HG03571 (cell line): ENCODE measurements at regions not wholly inside any gene's neighbourhood (a gene's known extent, or its start where the extent isn't known, plus 50 kb on each side); places are given as distances from the start of the nearest gene placed in this dataset.
A peak's percentile ranks its signal among the peaks of the same experiment; 100 is the strongest.
"Not testable (repeated sequence)": the region's sequence is repeated elsewhere in the genome, so short reads cannot be mapped to it uniquely, and the experiment has no call there.

Experiments used
- ATAC-seq: cut with Tn5 transposase; IDR thresholded peaks from one replicate; pipeline ENCODE4 v1.9.1; 2021; ENCODE audit not compliant: unreplicated experiment

DNA sequence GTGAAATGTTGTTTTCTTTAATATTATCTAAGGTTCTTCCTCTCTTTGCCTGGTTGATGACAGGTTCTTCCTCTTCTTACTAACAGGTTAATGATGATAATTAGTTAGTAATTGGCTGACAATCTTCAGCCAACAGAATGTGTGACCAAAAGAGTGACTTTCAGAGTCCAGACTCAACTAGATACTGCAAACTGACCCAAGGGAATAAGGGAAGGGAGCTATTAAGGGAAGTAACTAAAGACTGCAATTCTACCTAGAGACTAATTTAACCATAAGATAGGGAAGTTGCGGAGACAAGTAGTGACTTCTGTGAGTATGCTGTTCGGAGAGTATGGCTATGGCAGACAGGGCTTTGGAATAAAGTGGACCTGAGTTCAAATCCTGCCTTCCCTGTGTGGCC, 127.3 kb upstream of the TACR1 start:
- ATAC-seq = no peak

DNA sequence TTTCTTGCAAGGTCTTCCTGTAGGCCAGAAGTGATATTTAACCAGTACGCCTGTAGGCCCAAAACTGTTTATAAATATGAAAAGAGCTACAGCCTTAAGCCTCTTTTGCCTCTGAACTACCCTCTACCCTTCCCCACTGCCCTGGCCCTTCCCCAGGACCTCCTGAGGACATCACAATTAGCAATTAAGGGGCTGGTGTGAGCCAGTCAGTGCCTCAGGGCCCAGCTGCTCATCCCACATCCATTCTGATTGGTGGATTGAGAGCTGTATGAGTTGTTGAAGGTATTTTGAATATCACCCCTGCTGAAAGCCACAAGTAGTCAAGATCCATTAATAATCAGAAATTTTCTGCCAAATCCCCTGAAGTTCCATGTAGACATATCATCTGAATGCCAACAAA, 126.3 kb upstream of the TACR1 start:
- no peak for ATAC-seq

DNA sequence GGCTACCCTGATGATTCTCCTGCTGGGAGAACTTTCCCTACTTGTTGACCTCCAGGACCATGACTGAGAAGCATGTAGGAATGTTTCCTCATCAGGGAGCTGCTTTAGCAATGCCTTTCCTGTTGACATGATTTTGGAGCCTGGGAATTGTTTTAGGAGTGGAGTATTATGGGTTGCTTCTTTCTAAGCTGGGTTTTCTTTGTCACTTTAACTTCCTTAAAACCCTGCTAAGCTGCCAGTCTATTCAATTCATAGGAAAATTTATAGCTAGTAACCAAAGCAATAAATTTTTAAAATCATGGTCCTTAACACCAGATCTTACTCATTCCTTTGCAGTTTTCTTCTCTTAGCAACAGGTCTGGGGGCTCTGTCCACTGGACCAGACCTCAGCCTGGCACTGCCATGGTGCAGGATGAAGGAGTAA, 125.6 kb upstream of the TACR1 start:
- ATAC-seq = no peak

DNA sequence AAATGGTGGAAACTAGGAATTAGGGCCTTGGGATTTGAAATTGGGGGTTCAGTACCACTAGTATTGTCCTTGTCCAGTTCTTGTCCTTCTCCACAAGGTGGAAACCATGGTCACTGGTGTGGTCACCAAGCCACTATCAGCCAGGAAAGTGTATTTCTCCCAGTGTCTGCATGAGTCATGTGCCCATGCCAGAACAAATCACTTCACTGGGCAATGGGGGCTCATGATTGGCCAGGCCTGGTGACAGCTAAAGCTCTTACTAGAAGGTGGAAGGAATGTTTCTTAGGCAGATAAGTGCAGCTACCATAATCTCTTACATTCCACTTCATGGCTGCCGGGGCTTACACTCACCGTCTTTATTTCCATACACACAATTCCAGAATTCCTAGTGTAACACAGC, 124.8 kb upstream of the TACR1 start:
- ATAC-seq = no peak

DNA sequence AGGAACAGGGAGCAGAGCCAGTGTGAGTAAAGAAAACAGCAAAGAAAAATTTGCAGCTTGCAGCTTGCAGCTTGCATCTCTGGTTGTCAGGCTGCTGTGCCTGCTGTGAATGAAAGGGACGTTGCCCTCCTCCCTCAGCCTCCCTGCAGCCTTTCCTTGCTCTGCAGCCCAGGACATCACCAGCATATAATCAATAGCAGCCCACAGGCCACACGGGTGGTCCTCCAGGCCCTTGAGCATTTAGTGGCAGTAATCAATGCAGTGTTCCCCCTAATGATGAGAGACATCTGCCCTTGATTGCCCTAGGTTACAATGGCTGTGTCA, 122.2 kb upstream of the TACR1 start:
- no peak for ATAC-seq

DNA sequence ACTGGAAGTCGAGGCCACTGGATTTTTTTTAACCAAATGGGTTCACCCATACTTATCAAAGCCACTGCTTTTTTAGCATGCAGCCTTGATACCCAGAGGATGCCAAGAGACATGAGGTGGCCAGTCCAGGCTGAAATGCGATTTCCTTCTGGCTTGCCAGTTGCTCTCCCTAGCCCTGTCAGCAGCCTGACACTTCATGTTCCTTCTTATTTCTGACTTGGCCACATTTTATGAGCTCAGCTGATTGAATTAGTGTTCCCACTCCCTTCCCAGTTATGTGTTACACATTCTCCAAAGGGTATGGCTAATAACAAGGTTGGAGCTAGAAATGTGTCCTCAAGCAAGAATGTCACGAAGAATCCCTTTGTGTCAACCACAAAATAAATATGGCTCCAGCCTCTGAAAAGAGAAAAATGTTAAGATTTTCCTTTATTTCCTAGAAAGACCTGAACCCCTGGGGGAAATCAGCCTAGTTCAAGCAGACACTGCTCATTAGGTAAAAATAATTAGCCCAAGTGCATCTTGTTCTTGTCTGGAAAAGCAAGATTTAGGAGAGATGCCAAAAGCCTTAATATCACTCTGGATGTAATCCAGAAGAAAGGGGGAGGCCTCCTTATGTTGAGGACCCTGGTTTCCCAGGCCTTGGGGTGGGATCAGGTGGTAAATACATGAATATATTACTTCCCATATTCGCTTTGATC, 121.7 kb upstream of the TACR1 start:
- ATAC-seq = no peak

DNA sequence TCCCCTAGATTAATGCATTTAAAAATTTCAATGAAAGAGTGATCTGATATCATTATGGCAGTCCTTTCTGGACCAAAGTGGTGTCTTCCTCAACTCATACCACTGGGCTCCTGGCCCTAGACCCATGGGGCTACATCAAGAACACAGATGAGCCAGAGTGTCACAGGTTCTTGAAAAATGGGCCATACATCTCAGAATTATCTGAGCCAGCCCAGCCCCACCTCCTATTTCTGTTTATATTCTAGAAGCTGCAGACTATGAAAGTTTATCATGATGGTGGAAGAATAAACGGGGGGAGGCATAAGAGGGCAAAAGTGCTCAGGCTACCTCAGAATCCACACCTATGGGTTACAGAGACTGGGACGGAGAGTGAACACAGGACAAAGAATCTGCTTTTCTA, 120.6 kb upstream of the TACR1 start:
- no peak for ATAC-seq

DNA sequence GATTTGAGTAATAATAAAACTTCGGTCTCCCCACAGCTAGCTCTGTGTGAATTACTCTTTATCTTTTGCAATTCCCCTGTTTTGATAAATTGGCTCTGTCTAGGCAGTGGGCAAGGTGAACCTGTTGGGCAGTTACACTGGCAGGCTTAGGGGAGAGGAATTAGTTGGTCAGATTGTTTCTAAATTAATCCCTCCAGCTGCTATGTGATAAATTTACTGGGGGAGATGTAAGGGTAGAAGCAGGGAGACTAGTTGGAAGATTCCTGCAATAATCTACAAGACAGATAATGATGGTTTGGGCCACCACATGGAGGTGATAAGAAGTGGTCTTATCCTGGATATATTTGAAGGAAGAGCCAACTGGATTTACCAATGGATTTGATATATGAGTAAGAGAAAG, 118.5 kb upstream of the TACR1 start:
- ATAC-seq = no peak

DNA sequence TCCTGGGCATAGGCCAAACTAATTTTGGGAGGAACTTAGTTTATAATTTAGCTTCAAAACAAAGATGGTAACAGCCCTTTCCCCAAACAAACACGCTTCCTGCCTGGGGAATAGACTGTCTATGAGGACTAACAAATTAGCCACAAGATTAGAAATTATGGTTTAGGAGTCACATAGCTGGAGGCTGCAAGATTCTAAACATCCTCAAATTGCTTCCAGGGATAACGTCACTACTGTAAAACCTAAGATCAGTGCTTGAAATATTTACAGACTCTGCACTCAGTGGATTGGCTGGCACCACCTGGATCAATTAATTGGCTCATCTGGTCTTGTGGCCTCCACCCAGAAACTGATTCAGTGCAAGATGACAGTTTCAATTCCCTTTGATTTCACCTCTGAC, 118.0 kb upstream of the TACR1 start:
- ATAC-seq = no peak

DNA sequence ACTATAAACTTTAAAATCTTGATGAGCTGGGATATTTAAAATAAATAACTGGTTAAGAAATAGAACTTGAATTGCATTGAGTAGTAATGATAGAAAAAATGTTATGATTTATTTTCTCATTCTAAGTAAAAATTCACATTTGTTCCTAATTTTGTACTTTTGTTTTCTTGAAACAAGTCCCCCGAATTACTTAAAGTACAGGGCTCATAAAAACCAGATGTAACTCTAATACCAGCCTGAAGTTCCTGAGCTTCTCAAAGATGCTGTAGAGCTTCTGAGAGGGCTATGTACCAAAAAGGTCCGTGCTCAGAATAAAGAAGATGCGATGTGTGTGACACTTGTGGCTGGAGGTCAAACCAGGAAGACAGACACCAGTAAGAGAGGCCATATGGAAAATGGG, 116.1 kb upstream of the TACR1 start:
- ATAC-seq = no peak

DNA sequence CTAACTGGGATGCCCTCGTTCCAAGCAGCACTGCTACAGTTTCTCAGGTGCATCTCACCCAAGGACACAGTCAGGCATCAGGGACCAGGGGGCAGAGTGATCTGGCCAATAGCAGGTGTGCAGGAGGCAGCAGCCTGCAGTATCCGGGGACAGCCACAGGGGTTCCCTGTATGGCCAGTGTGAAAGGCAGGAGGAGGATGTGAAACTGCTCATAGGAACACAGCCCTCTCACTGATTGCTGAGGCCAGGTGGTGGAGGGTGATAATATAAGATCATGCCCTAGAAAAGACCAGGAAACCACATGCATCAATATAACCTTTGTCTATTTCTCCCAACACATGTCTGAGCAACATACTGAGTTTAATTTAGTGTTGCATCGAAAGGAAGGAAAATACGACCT, 112.7 kb upstream of the TACR1 start:
- ATAC-seq = peak; percentile 100

DNA sequence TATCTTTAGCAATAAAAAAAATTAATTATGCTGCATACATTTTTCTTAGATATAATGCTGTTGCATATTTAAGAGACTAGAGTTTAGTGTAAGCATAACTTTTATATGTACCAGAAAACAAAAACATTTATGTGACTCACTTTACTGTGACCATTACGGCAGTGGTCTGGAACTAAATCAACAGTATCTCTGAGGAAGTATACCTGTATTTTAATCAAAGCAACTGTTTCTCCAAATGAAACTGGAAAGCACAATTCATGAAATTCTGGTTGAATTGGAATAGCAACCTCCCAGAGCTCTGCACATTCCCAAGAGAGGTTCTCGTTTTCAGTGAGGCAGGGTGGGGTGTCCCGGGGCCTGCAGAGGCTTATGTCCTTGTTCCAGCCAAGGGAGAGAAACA, 112.2 kb upstream of the TACR1 start:
- no peak for ATAC-seq

DNA sequence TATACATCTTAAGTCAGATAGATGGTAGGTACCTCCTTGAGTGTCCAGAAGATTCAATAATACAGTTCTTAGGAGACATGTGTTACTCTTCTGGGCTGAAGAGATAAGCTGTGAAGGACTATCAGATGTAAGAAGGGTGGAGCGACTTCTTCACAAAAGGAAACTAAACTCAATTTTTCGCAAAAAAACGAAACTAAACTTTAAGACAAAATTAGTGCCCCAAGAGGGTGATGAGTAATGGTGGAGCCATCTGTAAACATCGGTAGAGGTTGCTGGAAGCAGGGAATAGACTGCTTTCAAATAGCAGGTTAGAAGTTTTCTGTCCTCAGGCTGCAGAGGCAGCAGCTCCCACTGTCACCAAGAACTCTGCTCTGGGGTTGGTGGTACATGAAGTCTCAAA, 111.6 kb upstream of the TACR1 start:
- no peak for ATAC-seq

DNA sequence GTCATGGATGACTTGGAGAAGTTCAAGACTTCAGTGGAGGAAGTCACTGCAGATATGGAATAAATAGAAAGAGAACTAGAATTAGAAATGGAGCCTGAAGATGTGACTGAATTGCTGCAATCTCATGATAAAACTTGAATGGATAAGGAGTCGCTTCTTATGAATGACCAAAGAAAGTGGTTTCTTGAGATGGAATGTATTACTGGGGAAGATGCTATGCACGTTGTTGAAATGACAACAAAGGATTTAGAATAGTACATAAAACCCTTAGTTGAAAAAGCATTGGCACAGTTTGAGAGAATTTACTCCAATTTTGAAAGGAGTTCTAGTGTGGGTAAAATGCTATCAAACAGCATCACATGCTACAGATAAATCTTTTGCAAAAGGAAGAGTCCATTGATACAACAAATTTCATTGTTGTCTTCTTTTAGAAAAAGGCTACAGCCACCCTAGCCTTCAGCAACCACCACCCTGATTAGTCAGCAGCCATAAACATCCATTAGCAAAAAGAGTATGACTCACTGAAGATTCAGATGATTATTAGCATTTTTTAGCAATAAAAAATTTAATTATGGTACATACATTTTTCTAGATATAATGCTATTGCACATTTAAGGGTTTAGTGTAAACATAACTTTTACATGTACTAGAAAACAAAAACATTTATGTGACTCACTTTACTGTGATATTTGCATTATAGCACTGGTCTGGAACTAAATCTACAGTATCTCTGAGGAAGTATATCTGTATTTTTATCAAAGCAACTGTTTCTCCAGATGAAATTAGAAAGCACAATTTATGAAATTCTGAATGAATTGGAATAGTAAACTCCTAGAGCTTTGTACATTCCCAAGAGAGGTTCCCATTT, 110.5 kb upstream of the TACR1 start:
- ATAC-seq = no peak

DNA sequence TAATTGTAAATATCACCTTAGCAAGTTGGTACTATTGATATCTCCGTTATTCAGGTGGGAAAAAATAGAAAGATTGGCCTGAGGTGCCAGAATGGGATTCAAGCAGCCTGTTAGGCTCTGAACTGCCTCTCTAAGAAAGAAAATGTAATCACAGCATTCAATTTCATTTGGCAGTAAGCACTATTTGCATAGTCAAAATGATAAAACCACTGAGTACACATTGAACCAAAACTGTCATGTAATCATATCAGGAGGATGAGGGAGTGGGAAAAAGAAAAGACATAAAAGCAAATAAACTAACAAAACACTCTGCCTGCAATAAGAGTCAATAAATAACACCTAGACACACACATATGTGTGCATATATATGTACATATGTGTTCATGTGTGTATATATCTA, 103.9 kb upstream of the TACR1 start:
- no peak for ATAC-seq

DNA sequence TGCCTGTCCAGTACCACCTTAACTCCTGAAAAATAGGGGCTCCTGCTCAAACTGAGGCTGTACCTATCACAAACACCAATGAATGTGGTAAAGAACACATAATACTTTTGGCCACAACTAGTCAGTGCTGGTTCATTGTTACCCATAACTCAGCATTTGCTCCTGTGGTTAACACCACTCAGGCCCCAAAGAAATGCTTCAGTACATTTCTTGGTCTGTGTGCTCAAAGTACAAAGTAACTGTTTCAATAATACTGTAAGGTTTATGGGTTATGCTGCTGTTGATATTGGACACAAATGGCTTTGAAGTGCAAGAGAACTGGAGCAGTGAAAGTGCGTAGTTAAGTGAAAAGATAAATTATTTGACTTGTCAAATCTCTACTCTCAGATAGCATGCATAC, 95.0 kb upstream of the TACR1 start:
- no peak for ATAC-seq

DNA sequence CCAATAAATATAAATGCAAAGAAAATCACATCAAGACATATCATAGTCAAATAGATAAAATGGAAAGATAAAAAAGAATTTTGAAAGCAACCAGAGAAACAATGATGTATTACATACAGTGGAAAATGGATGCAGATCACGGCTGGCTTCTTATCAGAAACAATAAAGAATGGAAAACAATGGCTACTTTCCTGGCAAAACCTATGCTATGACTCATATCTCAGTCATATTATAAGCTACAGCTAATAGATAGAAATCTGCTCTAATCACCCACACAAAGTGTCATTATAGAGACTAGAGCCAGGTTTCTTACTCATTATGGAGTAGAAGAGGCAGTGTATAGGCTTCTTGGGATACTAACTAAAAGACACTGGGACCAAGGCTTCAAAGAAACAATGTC, 93.5 kb upstream of the TACR1 start:
- no peak for ATAC-seq

DNA sequence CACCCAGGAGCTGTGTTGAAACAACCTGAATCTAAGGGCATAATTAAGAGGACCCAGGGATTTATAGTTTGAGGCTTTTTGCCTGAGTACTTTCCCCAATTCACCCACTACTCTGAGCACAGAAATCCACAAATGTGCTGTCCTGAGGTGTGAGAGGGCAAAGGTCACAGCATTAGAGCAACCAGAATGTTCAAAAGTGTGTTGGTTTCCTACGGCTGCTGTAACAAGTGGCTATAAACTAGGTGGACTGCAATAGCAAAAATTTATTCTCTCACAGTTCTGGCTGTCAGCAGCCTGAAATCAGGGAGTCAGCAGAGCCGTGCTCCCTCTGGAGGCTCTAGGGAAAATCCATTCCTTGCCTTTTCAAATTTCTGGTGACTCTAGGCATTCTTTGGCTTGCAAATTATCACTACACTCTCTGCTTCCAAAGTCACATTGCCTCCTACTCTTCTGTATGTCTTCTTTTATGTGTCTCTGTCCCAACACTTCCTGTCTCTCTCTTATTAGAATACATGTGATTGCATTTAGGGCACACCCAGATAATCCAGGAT, 91.4 kb upstream of the TACR1 start:
- ATAC-seq = no peak

DNA sequence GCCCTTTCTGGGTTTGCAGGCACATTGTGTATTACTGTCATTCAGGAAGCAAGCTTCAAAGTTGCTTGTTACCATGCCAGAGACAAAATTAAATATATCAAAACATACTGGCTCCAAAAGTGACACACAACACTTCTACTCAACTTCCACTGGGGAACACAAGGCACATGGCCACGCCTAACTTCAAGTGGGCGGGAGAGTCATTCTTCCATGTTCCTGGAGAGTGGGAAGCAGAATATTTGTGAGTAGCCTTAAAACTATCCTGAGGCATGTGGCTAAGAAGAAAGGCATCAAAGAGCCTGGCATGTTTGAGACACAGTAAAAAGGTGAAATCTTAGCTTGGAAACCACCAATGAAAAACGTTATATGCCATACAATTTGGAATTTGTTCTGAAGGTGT, 90.5 kb upstream of the TACR1 start:
- ATAC-seq = no peak

DNA sequence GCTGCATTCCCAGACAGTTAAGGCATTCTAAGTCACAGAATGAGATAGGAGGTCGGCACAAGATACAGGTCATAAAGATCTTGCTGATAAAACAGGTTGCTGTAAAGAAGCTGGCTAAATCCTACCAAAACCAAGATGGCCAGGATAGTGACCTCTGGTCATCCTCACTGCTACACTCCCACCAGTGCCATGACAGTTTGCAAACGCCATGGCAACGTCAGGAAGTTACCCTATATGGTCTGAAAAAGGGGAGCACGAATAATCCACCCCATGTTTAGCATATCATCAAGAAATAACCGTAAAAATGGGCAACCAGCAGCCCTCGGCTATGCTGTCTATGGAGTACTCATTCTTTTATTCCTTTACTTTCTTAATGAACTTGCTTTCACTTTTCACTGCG, 89.9 kb upstream of the TACR1 start:
- ATAC-seq = not testable (repeated sequence)

DNA sequence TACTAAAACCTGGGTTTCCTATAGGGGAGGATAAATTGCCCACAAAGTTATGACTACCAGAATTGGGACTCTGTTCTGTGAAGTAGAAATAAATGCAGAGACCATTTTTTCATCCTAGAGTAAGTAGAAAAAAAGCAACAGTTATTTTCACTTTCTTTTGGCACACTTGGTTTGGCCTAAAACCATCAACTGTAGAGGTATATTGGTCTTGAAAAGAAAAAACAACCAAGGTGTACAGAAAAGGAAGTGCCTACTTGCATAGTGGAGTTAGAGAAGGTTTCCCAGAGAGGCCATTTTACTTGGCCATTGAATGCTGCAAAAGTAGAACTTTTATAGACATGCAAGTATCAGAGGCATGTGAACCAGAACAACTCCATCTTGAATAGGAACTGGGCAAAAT, 89.4 kb upstream of the TACR1 start:
- peak; percentile 44 for ATAC-seq

DNA sequence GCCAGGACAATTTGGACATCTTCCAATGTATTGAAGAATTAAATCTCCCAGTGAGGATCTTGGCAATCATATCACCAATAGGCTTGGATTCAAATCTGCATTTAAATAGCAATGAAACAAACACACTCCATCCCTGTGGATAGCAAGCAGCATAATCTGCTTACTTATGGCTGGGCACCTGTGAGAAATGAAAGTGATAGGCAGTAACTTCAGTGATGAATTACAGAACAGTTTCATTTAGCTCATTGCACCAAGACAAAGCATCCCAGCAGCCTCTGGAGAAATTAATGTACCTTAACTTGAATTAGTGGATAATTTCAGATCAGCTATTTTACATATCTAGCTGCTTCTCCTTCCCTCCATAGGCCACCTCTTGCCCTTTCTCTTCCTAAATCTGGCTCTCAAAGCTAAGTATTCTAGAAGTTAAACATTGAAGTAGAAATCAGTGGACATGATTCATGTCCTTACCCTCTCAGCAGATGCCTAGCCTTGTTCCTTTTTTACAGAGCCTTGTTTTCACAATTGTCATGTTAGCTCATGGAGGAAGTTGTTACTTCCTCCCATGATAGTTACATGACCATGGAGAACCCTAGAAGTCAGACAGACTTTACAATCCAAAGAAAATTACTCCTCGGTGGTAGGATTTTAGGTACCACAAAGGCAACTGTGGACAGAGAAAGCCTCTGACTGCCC, 88.5 kb upstream of the TACR1 start:
- peak; percentile 47 for ATAC-seq
